ENCODE measurements at regions not wholly inside any gene's neighbourhood (a gene's known extent, or its start where the extent isn't known, plus 50 kb on each side); places are given as distances from the start of the nearest gene placed in this dataset.

DNA sequence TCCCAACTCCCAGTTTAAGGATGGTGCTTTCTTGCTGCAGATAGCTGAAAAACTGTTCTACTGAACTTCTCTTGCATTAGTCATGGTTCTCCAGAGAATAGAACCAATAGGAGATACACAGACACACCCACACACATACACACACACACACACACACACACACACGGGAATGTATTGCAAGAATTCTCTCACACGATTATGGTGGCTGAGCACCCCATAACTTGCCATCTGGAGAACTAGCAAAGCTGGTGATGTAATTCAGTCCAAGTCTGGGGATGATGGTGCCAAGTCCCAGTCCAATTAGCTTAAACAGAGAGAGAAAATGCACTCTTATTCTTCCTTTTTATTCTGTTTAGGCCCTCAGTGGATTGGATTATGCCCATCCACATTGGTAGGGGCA is 643.9 kb downstream of the DIAPH3 start:
- no peak for DNase-seq

DNA sequence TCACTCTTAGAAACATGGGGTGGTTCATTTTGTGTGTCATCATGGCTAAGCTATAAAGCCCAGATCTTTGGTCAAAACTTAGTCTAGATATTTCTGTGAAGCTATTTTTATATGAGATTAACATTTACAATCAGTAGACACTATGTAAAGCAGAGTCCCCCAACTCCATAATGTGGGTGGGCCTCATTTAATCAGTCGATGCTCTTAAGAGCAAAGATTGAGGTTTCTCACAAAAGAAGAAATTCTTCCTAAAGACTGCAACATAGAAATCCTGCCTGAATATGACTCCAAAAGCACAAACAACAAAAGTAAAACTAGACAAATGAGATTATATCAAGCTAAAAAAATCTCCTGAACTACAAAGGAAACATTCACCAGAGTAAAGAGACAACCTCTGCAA is 642.2 kb downstream of the DIAPH3 start:
- DNase-seq: no peak

DNA sequence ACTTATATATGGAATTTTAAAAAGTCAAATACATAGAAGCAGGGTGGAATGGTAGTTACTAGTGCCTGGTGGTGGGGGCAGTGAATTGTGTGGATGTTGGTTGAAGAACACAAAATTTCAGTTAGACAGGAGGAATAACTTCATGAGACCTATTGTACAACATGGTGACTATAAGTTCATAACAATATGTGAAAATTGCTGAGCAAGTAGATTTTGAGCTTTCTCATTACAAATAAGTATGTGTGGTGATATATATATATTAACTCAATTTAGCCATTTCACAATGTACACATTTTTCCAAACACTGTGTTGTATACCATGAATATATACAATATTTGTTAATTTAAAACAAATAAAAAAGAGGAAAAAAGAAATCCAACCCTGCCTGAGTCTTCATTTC is 641.1 kb downstream of the DIAPH3 start:
- no peak for DNase-seq

DNA sequence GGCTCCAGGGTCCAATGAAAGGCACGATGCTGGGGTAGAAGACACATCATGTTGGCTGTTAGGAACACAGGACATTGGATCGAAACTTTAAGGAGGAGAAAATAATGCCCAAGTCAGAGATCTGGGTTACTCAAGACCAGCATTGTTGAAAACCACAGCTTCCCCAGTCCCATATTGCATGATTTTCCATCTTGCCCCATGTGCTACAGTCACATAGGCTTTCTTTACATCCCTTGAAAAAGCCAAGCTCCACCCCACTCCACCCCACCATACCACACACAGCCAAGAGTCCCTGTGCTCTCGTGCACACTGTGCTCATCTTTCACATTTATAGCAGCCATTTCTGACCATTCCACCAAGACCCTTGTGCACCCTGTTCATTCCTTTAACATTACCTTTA is 636.2 kb downstream of the DIAPH3 start:
- DNase-seq: no peak

DNA sequence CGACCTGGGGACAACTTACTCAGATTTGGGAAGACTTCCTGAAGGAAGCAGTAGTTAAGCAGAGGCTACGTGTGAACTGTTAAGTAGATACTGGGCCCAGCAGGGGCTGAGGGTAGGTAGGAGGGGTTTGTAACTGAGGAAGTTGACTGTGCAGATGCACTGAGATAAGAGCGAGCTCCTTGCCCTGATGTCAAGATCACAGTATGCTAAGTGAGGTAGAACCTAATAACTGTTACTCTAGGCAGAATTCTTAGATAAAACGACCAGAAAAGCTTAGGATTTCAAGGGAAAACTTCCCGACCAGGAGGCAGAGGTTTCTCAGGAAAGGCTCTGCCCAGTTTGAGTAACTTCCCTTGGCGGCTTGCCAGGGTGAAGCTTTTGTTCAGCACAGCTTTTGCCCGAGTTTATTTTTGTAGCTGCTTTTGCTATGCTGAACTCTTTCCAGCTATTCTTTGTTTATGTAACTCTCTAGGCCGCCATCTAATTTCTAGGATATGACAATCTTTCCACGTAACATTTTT is 632.1 kb downstream of the DIAPH3 start:
- no peak for DNase-seq

DNA sequence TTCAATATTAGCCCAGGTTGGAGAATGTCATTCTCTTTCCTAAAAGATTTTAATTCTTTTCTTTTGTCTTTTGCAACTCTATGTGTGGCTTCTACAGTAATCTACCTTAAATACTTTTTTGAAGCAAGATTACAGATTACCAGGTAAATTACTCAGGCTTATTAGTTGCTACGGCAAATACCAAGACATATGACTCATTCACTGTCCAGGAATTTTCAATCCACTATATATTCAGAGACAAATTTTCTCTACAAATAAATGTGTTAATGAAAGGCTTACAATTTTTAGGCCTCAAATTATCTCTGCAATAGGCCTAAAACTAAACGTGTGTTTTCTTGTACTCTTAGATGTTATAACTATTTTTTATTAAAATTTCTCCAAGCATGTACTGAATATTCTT is 631.3 kb downstream of the DIAPH3 start:
- DNase-seq: no peak

DNA sequence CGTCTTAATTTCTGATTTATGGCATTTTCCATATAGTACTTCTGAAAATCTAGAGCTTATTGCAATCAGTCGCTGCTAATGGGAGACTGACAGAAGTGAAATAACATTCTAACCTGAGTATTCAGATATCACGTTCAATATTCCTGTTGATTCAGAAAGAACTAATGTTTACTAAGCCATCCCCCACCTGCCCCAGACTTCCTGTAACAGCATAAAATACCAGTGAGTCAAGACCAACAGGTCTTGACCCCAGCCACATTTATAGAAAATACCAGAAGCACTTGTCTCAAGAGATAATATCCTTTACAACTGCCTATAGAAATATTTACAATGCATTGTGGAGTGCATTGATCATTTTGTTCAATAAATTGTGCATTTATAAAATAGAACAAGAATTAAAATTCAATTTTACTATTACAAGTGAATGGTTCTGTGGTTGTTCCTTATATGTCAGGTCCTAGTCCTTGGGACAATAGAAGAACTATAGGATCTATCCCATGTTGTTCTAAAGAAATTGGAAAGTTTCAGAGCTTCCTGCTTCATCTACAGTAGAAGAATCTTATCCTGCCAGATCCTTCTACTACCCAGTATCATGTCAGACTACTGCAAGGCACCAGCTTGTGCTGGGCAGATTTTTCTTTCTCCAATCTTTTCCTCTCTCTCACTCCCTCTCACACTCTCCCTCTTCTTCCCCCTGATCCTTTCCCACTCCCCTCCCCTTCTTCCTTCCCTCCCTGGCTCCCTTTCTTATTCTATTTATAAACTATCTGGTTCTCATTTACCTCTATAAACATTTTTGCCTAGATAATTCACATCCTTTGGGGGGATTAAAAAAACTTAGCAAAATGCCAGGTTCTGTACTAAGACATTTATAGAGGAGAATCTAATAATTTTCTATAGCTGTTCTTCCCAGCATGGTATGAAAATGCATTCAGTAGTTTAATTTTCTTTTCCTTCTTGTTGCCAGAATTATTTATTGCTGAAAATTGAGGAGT is 629.9 kb downstream of the DIAPH3 start:
- no peak for DNase-seq

DNA sequence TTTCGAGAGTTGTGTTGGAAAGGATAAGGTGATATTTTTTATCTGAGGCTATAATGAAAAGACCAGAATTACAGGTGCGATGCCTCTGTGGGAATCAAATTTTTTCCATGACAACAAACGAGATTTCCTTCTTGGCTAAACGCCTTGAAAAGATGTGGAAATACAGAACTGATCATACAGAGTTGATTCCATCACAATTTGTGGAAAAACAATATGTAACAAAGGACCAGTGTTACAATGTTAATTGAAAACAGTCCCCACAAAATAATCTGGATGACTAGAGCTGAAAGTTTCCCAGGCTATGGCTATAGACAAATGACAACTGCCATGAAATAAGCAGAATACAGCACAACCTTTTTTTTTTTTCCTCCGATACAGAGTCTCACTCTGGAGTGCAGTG is 628.9 kb downstream of the DIAPH3 start:
- no peak for DNase-seq

DNA sequence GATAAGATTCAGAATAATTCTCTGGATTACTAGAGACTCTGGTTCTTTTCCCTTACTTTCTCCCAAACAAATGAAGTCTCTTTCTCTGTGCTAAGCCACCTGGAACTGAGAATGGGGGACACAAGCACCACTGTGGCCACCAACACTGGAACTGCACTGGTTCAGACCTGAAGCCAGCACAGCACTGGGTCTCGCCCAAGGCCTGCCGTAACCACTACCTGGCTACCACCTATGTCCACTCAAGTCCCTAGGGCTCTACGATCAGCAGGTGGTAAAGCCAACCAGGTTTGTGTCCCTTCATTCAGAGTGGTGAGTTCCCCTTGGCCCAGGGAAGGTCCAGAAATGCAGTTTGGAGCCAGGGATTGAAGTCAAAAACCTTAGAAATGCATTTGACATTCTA is 626.2 kb downstream of the DIAPH3 start:
- DNase-seq: no peak

DNA sequence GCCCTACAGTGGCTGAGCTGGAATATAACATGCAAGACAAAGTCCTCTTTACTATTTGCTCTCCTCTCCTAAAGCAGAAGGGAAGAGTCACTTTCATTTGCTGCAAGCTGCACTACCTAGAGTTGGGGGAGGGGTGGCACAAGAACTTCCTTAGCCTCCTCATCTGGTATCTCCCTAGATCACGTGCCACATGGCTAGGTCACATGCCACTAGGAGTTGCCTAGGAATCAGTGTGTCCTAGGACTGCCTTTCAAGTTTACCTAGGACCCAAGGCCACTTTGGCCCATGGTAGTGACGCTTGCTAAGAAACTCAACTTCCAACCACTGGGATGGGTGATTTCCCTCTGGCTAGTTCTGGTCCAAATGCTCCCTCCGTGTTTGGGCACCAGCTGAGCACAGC is 625.2 kb downstream of the DIAPH3 start:
- DNase-seq: no peak

DNA sequence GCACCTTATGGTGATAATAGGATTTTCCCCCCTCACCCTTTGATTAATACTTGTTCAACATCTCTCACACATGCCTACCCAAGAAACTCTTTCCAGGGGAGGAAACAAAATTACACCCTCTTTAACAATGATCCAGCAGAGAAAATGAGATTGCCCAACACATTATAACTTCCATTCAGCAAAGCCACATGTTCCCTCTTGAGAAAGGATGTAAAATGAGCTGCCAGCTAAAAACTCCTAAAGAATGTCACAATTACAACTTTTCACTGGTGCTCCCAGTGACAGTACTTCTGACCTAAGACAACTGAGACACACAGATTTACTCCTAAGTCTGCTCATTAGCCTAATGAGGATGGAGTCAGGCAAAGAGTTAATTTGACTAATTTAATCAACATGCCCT is 621.4 kb downstream of the DIAPH3 start:
- DNase-seq: no peak

DNA sequence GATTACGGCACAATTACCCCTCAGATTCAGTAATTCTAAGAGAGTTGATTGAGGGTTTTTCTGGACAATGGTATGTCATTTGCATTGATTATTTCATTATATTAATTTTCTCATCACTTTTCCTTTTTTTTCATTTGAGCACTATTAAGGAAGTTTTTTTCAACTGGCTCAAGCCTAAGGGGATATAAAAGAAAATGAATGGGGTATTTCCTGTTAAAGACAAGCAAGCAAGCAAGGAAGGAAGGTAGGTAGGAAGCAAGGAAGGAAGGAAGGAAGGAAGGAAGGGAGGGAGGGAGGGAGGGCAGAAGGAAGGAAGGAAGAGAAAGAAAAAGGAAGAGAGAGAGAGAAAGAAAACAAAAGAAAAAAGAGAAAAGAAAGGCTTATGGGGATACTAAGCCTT is 620.3 kb downstream of the DIAPH3 start:
- no peak for DNase-seq

DNA sequence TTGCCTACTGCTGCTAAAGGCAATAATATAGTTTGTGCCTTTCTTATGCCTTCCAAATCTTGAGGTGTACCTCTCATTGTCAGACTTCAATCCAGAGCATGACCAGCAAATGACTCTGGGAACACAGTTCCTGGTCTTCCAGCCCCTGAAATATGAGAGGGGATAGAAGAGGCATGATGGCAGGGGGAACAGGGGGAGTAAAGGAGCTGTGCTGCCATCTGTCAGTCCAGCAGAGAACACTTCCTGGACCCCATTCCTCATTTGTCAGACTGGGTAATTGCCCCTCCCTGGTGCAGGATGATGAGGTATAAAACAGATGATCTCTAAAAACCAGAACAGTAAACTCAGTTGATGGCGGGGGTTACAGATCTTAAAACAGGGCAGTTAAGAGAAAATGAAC is 618.7 kb downstream of the DIAPH3 start:
- no peak for DNase-seq

DNA sequence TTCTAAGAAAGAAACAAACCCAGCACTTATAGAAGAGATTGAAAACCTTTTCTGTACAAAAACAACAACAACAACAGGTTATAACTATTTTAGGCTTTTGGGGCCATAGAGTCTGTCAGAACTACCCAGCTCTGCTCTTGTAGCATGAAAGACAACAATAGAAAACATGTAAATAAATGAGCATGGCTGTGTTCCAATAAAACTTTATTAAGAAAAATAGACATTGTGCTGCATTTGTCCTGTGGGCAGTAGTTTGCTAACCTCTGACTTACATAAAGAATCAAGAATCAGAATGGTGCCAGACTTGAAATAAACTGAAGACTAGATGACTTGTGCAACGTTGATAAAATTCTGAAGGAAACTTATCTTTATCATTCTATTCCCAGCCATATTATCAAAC is 617.5 kb downstream of the DIAPH3 start:
- DNase-seq: no peak

DNA sequence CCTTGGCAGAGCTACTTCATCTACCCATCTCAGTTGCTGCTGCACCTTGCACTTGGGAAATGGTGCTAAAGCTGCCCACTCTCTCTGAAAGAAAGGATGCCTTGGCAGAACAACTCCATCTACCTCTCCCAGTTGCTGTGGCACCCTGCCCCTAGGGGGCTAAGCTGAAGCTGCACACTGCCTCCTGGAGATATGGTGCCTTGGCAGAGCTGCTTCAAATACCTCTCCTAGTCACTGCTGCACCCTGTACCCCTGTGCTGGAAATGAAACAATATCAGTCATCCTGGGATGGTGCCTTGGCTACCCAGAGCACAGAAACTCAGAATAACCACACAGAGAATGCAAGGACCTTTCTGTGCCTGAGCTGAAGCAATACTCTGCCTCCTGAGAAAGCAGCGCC is 615.8 kb downstream of the DIAPH3 start:
- DNase-seq: no peak

DNA sequence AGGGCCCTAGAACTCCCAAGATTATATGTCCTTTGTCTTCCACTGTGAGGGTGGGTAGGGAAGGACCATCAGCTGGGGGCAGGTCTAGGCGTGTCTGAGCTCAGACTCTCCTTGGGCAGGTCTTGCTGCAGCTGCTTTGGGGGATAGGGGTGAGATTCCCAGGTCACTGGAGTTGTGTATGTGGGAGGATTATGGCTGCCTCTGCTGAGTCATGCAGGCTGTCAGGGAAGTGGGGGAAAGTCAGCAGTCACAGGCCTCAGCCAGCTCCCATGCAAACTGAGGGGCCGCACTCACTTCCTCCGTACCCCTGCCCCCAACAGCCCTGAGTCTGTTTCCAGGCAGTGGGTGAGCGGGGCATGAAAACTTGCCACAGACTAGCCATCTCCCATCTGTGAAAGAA is 600.8 kb downstream of the DIAPH3 start:
- DNase-seq: no peak

DNA sequence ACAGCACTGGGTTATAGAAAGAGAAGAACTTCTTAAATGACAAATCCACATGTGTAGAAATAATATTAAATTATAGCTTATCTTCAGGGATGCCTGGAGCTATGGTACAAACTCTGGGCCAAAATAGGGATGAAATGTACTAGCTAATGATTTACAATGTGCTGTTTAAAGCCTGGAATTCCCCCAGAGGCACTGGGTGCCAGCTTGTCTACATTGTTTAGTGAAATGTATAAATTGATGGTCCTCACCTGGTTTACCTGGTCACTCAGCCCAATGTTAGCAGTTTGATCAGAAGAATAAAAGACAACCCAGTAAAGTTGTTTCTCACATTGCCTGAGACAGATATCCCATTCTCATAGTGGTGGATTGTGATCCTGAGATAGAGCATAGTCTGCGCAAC is 597.2 kb downstream of the DIAPH3 start:
- DNase-seq: no peak

DNA sequence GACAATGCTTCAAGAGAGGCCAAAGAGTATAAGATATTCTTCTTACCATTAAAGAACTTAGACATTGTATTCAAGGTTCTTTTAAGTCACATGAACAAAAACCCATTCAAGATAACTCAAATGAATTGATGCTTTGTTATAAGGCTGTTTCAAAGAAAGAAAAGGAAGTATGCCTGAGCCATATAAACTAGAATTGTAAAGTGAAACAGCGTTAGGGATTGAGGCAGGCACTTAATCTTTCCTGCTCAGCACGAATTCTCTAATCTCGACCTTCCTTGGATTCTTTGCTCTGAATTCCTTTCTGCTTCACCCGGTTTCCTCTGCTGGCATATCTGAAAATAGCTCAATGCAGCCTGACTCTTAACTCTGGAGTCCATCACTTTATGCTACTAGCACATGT is 595.4 kb downstream of the DIAPH3 start:
- DNase-seq: no peak

DNA sequence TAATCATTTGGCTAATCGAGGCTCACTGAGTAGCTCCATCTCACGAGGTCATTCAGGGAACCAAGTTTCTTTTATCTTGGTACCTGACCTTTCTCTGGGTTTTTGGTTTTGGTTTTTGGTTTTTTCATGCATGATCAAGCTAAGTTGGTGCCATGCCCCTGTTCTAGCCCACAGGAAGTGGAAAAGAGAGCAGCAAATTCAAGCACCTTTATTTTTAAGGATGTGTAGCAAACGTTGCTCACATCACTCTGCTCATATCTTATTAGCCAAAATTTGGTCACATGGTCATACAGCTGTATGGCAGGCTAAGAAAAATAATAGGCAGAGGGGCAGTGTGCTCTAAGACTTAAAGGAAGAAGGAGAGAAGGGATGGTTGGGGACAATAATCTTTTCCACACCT is 593.5 kb downstream of the DIAPH3 start:
- DNase-seq: no peak

DNA sequence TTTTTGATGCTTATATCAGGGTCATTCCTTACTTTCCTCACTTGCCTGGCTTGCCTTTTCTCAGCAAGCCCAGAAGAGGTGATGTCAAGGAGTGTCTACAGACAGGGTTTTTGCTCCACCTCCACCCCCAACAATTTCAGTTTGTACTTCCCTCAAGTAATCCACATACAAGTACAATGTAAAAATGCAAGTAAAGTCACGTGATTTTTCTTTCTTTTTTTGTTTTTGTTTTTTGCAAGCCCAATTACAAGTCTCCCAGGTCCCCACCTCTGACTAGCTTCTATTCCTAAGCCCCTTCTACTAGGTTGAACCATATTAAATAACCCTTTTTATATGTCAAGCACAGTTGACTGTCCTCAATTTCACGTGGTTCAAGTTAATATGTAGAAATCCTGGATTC is 579.6 kb downstream of the DIAPH3 start:
- DNase-seq: no peak

DNA sequence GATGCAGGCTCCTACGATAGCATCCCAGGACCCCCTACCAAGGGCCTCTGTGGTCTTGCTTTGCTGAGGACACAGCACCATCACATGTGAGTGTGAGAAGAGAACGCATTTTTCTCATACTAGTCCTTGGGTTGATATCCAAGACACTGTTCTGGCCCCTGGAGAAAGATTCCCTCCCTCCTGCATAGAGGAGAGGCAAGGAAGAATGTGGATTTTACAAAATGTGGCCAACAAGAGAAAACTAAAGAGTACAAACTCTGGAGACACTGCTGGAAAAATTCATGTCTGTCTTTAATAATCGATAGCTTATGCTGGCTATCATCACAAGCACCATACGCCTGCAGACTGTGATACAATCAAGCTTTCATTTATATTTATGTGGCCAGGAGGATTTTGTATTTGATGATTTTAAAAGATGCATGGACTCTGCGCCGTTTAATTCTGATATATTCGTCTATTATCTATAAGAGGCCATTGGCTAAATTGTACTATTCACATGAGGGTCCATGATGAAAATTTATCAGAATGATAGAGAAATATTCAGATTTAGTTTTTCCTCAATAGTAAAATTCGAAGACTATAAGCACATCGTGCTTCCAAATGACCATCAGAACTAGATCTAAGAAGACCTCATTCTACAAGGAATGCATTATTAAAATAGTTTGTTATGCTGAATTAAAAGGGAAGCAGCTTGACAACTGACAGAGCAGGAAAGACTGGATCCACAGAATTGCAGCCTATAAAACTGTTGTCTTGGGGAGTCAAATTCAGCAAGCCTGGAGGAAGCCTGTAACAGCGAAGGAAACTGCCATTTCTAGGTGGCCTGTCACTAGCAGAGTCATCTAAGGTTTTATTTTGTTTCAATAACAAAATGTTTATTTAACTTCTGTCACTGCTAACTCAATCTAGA is 578.7 kb downstream of the DIAPH3 start:
- no peak for DNase-seq

DNA sequence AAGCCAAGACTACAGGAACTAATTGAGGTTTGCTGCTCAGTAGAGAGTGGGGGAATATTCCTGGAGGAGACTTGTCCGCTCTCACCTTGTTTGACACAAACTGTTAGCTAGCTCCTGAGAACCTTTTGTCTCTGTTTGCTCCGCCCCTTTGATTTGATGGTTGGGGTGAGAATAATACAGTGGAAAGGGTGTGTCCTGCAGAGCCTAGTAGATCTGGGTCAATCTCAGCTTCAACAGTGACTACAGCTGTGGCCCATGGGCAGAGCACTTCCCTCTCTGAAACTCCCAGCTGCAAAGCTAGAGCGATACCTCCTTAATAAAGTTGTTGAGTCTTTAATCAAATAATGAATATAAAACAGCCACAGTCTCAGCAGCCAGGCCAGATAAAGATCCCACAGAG is 576.7 kb downstream of the DIAPH3 start:
- no peak for DNase-seq

DNA sequence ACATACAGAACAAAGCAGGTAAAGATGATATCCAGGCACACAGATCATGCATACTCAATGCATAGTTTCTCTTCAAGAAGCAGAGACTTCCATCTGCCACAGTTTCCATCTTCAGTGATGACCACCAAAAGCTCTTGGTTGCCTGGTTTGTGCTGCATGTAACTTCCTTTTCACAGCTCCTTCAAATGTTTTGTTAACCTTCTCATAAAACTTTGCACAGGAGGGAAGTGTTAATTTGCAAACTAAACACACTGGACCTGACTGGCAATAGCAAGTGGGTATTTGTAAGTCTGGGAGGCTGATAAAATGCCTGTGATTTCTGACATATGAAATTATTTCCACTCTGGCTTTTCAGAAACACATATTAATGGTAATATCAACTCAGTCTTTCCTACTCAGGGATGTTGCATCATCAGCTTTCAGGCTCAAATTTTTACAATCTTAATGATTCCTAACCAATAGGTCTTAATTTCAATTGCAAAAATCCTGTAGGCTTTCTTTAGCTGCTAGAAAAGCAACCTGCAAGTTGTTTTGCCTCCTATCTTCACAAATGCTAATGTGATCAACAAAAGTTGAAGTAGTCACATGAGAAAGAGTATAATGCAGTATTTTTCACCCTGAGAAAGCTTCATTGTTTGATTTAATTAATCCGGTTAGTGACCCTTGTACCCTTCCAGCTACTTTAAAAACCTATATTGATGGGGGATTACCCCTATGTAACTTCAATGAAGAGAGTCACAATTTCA is 575.6 kb downstream of the DIAPH3 start:
- no peak for DNase-seq
